ENCODE measurements at regions not wholly inside any gene's neighbourhood (a gene's known extent, or its start where the extent isn't known, plus 50 kb on each side); places are given as distances from the start of the nearest gene placed in this dataset.

DNA sequence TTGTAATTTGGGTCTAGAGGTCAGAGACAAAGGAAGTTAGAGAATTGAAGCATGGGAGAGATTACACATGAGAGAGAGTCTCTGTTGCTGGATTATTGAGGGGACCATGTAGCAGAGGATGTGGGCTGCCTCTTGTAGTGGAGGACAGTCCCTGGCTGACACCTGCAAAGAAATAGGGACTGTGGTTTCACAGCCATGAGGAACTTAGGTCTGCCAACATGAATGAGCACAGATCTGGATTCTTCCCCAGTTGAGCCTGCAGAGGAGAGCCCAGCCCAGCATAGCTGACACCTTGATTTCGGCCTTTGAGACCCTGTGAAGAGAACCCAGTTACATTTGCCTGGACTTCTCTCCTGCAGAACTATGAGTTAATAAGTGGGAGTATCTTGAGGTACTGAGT lies 179.5 kb upstream of the TWIST2 start:
- TF ChIP-seq, protein P1, sequence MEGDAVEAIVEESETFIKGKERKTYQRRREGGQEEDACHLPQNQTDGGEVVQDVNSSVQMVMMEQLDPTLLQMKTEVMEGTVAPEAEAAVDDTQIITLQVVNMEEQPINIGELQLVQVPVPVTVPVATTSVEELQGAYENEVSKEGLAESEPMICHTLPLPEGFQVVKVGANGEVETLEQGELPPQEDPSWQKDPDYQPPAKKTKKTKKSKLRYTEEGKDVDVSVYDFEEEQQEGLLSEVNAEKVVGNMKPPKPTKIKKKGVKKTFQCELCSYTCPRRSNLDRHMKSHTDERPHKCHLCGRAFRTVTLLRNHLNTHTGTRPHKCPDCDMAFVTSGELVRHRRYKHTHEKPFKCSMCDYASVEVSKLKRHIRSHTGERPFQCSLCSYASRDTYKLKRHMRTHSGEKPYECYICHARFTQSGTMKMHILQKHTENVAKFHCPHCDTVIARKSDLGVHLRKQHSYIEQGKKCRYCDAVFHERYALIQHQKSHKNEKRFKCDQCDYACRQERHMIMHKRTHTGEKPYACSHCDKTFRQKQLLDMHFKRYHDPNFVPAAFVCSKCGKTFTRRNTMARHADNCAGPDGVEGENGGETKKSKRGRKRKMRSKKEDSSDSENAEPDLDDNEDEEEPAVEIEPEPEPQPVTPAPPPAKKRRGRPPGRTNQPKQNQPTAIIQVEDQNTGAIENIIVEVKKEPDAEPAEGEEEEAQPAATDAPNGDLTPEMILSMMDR (IDR thresholded peaks at IDR 0.05), result no peak
- Histone ChIP-seq H3K36me3 (no peaks in the 10 kb centered on the region), H3K9me3 (peaks cover 0 to 15% (median 0%) of the 10 kb centered on the region in 3 donors), H3K4me3 (no peak overlapping the region), H3K27me3 (no peaks in the 10 kb centered on the region), H3K27ac (no peak overlapping the region), H3K4me1 (no peaks in the 10 kb centered on the region)
- no peak for DNase-seq
- intact Hi-C loops (cut with DNase I; ENCODE audit: low total_unique reads), result no loop called here

DNA sequence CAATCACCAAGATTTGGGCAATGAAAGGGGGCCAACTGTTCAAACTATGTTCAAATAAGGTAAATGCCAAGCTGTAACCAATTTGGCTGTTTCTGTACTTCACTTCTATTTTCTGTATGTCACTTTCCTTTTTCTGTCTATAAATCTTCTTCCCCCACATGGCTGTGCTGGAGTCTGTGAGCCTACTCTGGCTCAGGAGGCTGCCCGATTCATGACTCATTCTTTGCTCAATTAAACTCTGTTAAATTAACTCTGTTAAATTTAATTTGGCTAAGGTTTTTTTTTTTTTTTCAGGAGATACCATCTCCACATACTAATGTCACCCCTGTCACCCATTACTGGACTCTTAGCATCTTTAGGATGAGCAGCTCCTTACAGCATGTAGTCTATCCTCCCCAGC lies 178.8 kb upstream of the TWIST2 start:
- H3K36me3 ChIP-seq, result no peaks in the 10 kb centered on the region
- peaks cover 0 to 15% (median 0%) of the 10 kb centered on the region in 3 donors for H3K9me3 ChIP-seq
- DNase-seq, result no peak
- H3K27me3 ChIP-seq, result no peaks in the 10 kb centered on the region
- H3K4me1 ChIP-seq, result no peaks in the 10 kb centered on the region
- H3K27ac ChIP-seq, result no peak overlapping the region
- no peak overlapping the region for H3K4me3 ChIP-seq
- TF ChIP-seq, protein P1 (IDR thresholded peaks at IDR 0.05), result no peak
- intact Hi-C loops (cut with DNase I; ENCODE audit: low total_unique reads), result no loop called here

DNA sequence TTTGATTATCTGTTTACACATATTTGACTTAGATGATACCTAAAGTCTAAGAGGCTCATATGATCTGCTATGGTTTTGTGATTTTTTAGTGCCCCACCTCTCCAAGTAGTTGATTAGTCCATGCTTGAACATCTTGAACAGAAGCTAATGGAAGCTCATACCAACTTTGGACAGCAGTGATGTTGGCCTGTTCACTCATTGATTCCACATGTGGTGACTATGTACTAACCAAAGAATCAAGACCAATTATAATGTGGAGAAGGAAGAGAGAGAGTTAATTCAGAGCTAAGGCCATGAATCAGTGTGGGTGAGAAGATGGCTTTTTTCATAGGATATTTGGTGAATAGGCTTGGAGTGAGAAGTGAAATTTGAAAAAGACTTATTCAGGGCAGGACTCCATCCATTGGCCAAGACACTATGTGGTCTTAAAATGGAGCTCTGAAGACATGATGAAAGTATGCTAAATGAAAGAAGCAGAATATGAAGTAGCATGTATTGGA lies 178.3 kb upstream of the TWIST2 start:
- no peak for DNase-seq
- Histone ChIP-seq H3K4me1 (no peaks in the 10 kb centered on the region), H3K27me3 (no peaks in the 10 kb centered on the region), H3K9me3 (peaks cover 0 to 11% (median 0%) of the 10 kb centered on the region in 3 donors), H3K27ac (no peak overlapping the region), H3K36me3 (no peaks in the 10 kb centered on the region), H3K4me3 (no peak overlapping the region)
- TF ChIP-seq, protein P1 (IDR thresholded peaks at IDR 0.05), result no peak
- intact Hi-C loops (cut with DNase I; ENCODE audit: low total_unique reads), result no loop called here

DNA sequence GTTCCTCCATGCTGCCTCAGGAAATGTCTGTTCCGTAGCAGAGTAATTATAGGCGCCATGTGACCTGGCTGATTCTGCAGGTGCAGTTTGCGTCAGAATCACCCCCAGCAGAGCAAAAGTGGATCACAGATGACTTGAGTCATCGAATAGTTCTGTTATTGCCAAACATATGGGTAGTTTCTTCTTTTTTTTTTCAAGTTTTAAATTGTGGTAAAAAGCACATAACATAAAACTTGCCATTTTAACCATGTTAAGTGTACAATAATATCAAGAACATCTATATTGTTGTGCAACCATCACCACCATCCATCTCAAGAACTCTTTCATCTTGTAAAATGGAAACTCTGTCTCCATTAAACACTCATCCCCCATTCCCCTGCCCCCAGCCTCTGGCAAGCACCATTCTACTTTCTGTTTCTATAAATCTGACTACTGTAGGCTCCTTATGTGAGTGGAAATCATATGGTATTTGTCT lies 177.7 kb upstream of the TWIST2 start:
- Histone ChIP-seq H3K27ac (no peak overlapping the region), H3K27me3 (no peaks in the 10 kb centered on the region), H3K9me3 (peaks cover 0 to 9% (median 0%) of the 10 kb centered on the region in 3 donors), H3K36me3 (no peaks in the 10 kb centered on the region), H3K4me3 (no peak overlapping the region), H3K4me1 (no peaks in the 10 kb centered on the region)
- intact Hi-C loops (cut with DNase I; ENCODE audit: low total_unique reads), result no loop called here
- no peak for DNase-seq
- TF ChIP-seq, protein P1 (IDR thresholded peaks at IDR 0.05), result no peak

DNA sequence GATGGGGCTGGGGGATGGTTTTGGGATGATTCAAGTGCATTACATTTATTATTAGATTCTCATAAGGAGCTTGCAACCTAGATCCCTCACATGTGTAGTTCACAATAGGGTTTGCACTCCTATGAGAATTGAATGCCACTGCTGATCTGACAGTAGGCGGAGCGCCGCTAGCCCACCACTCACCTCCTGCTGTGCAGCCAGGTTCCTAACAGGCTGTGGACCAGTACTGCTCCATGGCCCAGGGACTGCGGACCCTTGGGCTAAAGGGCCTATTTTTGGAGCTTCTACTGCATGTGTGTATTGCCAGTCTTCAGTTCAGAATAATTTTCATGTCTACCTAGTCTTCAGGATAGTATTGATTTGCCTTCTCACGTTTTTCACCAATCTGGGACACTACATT lies 165.3 kb upstream of the TWIST2 start:
- intact Hi-C loops (cut with DNase I; ENCODE audit: low total_unique reads), result no loop called here
- Histone ChIP-seq H3K9me3 (peaks cover 0 to 2% (median 0%) of the 10 kb centered on the region in 3 donors), H3K4me1 (peaks cover 0 to 20% (median 11%) of the 10 kb centered on the region in 4 donors), H3K4me3 (no peak overlapping the region), H3K36me3 (no peaks in the 10 kb centered on the region), H3K27me3 (no peaks in the 10 kb centered on the region), H3K27ac (no peak overlapping the region)
- TF ChIP-seq, protein P1 (IDR thresholded peaks at IDR 0.05), result no peak
- peak in 1 of 2 donors; percentile 38 for DNase-seq
